ENCODE measurements at regions not wholly inside any gene's neighbourhood (a gene's known extent, or its start where the extent isn't known, plus 50 kb on each side); places are given as distances from the start of the nearest gene placed in this dataset.

- no peak for DNase-seq
Measured at GRCh38 chr13:107139006-107139405, 571.1 kb upstream of the ARGLU1 start.

GRCh38 chr13:107138486-107138885, 570.5 kb upstream of the ARGLU1 start:
- no peak for DNase-seq

GRCh38 chr13:107133950-107134349, 566.0 kb upstream of the ARGLU1 start:
- no peak for DNase-seq

- no peak for DNase-seq
Measured at GRCh38 chr13:107130566-107130965, 562.6 kb upstream of the ARGLU1 start.

GRCh38 chr13:107124730-107125129, 556.8 kb upstream of the ARGLU1 start:
- no peak for DNase-seq

- no peak for DNase-seq
Measured at GRCh38 chr13:107124129-107124718, 556.3 kb upstream of the ARGLU1 start.

- no peak for DNase-seq
Measured at GRCh38 chr13:107121793-107122192, 553.9 kb upstream of the ARGLU1 start.

- DNase-seq: no peak
Measured at GRCh38 chr13:107119989-107120881, 552.3 kb upstream of the ARGLU1 start.

GRCh38 chr13:107118506-107118905, 550.6 kb upstream of the ARGLU1 start:
- DNase-seq: no peak

- DNase-seq: no peak
Measured at GRCh38 chr13:107117327-107118012, 549.5 kb upstream of the ARGLU1 start.

- DNase-seq: no peak
Measured at GRCh38 chr13:107113387-107113786, 545.5 kb upstream of the ARGLU1 start.

- no peak for DNase-seq
Measured at GRCh38 chr13:107111248-107111647, 543.3 kb upstream of the ARGLU1 start.

GRCh38 chr13:107104631-107105030, 536.7 kb upstream of the ARGLU1 start:
- DNase-seq: no peak

GRCh38 chr13:107102676-107103075, 534.7 kb upstream of the ARGLU1 start:
- no peak for DNase-seq

GRCh38 chr13:107099661-107100060, 531.7 kb upstream of the ARGLU1 start:
- DNase-seq: no peak

GRCh38 chr13:107097916-107098315, 530.0 kb upstream of the ARGLU1 start:
- DNase-seq: no peak

- DNase-seq: no peak
Measured at GRCh38 chr13:107095876-107096275, 527.9 kb upstream of the ARGLU1 start.

GRCh38 chr13:107091861-107092260, 523.9 kb upstream of the ARGLU1 start:
- no peak for DNase-seq

- no peak for DNase-seq
Measured at GRCh38 chr13:107091428-107091827, 523.5 kb upstream of the ARGLU1 start.

GRCh38 chr13:107088061-107088460, 520.1 kb upstream of the ARGLU1 start:
- DNase-seq: no peak

- DNase-seq: no peak
Measured at GRCh38 chr13:107079423-107080049, 511.6 kb upstream of the ARGLU1 start.

- no peak for DNase-seq
Measured at GRCh38 chr13:107078229-107078765, 510.4 kb upstream of the ARGLU1 start.

- DNase-seq: no peak
Measured at GRCh38 chr13:107076801-107077200, 508.9 kb upstream of the ARGLU1 start.

Data from activated T-cell treated with anti-CD3 and anti-CD28 coated beads for 4 hours (primary cell).